ENCODE measurements at regions not wholly inside any gene's neighbourhood (a gene's known extent, or its start where the extent isn't known, plus 50 kb on each side); places are given as distances from the start of the nearest gene placed in this dataset.

DNA sequence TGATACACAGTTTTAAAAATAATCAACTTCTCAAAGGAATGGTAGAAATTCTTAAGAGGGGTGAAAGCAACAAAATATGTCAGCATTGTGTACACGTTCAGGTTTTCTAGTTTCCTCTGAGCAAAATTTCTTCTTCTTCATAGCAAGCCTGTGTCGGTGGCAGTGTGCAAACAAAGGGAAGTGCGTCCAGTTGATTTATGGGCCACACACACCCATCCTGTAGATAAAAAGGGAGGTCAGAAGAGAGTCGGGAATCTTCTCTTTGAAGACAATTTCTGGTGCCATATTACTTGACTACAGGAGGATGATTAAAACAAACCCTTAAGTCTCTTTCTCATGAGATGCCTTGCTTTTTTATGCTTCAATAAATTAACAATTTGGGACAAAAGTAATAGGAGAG, 484.1 kb upstream of the SALL1 start:
- no peak for DNase-seq (ENCODE audit: low read depth in 2 of 3, low spot score in 2 of 3)

DNA sequence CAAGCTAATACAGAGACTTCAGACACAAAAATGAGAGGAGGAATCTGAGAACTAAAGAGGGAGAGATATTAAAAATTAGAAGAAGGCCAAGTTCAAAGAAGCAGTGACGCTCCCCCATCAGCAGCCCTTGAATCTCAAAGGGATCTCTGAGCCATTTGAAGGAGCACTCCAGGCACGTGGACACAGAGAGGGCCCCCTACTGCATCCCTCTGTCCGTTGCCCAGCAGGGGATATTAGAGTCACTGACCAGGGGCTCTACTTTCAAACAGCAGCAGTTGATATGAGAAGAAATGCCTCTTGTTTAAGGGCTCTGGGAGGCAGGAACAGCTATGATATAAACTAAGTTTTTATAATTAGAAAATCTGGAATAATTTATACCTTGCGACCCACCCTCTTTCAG, 479.0 kb upstream of the SALL1 start:
- DNase-seq (ENCODE audit: low read depth in 2 of 3, low spot score in 2 of 3), result no peak

DNA sequence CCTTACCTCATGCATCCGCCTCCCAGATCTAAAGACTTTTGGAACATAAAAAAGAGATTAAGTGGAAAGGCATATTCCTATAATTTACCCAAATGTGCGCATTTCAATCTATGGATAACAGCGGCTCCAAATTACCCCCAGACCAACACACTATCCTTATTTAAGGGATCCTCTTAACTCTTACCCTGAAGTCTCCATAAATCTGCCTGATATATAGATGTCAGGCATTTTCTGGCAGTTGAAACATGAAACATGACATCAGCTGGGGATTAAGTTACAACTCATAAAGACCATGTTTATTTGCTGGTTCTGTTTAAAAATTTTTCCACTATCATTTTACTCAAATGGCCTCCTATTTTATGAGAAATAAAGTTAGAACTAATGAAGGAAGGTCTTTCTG, 478.5 kb upstream of the SALL1 start:
- no peak for DNase-seq (ENCODE audit: low read depth in 2 of 3, low spot score in 2 of 3)

DNA sequence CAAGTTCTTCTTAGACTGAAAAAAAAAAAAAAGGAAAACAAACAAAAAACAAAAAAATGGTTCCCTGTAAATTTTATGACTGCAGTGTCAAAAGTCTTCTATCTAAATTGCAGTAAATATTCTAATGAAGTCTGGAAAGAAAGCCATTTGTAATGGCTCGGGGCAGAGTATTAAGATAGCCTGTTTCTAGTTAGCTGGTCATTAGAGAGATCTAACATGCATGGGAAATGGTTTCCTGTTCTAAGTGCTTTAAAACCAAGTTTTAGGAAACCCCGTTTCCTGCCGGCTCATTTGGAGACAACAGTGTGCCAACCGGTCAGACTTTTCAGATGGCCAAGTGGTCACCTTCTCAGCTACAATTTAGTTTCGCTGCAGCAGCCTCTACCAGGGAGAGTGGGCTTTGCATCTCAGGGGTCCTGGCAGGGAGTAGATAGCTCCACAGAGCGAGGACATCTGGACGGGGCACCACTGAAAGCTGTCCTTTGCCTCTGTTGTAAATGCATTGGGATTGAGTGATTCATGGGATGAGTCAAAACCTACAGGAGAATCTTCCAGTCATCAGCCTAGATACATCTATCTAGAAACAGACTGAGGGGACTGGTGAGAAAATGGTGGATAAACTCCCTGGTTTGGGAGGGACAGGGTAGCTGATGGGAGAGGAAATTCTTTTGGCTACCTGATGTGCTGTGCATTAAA, 473.2 kb upstream of the SALL1 start:
- no peak for DNase-seq (ENCODE audit: low read depth in 2 of 3, low spot score in 2 of 3)

DNA sequence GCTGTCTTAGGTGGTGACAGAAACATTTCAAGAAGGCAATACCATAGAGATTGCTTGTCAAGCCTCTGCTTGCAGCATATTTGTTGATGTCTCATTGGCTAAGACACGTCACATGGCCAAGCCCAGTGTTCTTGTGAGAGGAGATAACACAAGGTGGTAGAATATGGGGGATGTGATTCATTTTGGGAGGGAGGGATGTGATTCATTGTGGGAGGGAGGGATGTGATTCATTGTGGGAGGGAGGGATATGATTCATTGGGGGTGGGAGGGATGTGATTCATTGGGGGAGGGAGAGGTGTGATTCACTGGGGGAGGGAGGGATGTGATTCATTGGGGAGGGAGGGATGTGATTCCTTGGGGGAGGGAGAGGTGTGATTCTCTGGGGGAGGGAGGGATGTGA, 470.5 kb upstream of the SALL1 start:
- DNase-seq (ENCODE audit: low read depth in 2 of 3, low spot score in 2 of 3), result no peak

DNA sequence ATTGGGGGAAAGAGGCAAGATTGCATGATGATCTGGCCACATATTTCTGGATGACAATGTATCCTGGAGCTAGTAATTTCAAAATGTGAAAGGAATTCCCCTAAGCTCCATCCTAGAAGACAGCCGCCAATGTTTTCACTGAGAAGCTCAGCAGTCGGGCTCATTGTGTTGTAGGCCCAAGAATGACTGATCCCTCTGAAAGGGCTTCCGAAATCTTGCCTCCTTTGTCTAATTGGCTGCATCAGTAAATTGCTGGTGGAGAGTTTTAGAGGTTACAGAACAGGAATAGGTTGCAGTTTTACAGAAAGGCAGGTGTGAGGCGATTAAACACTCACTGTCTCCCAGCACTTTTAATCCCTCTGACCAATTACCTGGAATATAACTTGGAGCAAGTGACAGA, 464.1 kb upstream of the SALL1 start:
- no peak for DNase-seq (ENCODE audit: low read depth in 2 of 3, low spot score in 2 of 3)

DNA sequence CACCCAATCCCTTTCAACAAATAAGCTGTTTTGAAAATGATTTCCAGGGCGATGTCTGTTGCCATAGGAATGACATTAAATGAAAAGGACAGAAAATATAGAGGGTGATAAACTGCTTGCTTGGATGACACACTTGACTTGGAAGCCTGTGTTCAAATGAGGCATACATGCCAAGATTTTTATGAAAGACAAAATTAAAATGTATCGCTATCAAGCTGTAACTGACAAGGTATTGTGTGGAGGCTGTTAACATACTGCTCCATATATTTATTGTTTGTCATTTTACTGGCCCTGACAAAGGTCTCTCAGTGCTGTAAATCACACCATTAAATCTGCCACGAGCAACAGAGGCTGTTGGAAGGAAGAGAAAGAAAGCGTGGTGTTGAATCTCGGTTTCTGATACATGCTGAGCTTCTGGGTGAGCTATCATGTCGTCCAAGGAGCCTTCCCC, 456.2 kb upstream of the SALL1 start:
- DNase-seq (ENCODE audit: low read depth in 2 of 3, low spot score in 2 of 3), result no peak

DNA sequence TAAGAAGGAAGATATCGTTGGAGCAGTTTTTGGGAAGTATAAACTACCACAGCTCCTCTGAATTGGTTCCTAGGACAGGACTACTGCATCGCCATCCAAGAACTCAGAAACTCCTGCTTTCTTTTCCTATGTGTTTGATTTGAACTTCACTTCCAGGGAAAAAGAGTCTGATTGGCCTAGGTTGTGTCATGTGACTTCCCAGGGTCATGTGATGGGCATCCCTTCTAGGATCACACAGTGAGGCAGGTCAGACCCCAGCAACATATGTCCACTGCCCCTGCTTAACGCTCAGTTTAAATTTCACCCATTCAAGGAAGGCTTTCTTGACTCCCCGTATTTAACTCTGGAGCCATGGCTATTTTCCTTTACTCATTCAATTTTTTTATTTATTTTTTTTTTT, 445.2 kb upstream of the SALL1 start:
- no peak for DNase-seq (ENCODE audit: low read depth in 2 of 3, low spot score in 2 of 3)

DNA sequence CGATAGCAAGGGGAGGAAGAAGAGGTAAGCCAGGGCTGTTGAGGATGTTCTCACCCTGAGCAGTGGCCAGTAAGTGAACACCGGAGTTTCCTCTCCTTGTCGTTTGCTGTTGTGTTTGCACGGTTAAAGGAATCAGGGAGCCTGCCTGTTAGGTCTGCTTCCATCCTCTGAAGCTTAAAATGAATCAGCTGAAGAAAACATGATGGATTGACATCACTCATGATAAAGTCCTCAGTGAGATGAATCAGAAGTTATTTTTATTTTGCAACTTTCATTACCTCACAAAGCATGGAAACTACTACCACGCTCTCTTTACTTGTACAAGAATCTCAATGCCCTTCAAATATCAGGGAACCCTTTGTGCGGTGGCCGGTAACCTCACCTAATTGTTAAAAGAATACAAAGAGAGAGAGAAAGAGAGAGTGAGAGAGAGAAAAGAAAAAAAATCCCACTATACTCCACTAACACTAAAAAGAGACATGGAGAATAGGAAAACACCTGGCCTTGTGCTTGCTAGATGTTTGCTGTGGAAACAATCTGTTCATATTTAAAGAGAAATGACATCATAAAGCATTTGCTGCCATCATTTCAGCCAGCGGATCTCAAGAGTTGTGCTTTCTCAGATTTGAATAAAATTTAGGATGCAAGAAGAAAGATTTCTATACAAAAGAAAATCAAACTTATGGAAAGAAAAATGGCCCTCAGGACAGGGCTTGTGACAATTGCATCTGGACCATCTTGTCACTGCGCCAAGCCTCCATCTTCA, 441.6 kb upstream of the SALL1 start:
- no peak for DNase-seq (ENCODE audit: low read depth in 2 of 3, low spot score in 2 of 3)

DNA sequence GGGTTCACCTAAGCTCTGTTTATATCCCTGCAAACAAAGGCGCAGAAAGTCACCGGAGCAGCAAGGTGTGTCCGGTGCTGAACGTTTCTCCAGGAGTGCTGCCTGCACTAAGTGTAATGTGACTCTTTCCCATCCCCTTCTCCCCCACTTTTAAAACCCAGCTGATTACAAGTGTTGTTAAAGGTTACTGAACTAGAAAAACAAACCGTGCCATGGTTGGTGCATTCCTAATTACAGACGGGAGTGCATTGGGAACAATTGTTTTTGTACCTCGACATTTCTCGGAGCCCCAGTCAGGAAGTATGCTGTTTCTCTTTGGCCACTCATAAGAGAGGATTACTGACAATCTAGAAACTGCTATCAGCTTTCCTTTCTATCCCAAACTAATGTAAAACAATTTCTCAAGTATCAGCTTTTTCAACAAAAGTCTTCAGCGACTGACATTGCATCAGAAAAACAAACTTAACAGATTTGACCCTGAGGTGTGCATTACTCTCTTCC, 441.0 kb upstream of the SALL1 start:
- no peak for DNase-seq (ENCODE audit: low read depth in 2 of 3, low spot score in 2 of 3)

DNA sequence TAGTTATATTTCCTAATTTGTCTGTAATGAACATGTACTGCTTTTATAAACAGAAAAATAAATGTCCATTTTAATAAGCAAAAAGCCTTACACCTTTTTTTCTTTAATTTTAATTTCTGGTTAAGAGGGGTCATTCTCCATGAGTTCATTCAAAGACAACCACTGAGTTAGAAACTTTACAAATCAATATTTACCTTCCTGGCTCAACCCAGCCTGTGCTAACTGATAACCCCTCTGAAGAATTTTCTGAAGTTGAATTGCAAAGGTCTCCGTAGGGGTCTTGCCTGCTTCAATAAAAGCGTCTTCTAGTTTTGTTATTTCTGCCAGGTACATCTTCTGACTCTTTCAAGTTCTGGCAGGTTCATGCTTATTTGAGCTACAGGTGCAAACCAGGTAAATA, 440.4 kb upstream of the SALL1 start:
- DNase-seq (ENCODE audit: low read depth in 2 of 3, low spot score in 2 of 3), result no peak

DNA sequence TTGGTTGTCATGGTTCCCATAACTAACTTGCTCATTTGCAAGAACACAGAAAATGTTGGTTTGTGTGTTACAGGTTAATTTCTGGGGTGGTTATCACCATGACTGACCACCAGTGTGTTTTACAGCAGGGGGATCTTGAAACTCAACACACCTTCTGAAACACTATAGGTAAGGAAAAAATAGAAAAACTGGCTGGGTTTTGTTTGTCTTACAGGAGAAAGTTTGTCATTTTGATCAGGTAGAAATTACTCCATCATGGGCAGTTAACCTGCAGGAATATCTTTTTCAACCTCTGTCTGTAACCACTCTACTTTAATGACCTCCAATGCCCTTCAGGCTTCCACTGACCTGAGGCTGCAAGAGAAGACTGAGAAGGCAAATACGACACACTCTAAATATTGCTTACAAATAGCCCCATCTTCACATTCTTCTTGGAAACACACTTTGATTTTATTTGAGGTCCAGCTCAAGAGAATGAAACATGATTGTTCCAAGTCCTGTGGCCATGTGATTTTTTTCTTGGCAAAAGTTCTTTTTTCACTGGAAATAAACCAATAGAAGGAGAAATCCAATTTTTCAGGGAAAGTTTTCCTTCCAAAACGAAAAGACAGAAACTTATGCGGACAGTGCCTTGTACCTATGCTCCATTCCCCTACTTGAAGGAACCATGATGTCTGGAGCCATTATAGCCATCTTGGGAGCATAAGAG, 428.7 kb upstream of the SALL1 start:
- DNase-seq (ENCODE audit: low read depth in 2 of 3, low spot score in 2 of 3), result no peak

DNA sequence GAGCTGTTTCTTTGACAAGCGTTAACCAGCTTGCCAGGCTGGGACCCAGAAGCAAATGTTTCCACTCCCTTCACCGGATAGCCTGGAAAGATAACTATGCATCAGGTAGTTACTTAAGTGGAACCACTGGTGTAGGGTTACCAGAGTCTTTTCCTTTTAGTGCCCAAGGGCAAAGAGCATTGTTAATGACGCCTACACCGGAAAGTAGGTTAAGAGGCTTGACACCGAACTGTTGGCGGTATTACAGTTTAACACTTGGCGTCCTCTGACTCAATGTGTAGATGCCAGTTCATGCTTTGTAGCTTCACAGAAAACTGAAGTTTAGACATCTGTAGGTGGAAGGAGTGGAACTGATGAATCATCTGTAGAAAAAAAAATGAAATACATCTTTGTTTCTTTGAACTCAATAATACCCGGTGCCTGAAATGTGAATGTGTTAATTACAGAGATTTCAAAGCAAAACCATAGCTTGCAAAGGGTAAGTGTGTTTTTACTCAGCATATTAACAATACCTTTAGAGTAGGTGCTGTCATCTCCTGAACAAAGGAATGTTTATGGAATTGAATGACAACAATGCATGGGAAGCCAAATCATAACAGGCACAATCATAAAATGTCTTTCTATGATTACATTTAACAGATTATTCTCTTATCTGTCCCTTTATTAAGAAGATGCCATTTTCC, 426.7 kb upstream of the SALL1 start:
- DNase-seq (ENCODE audit: low read depth in 2 of 3, low spot score in 2 of 3), result no peak

DNA sequence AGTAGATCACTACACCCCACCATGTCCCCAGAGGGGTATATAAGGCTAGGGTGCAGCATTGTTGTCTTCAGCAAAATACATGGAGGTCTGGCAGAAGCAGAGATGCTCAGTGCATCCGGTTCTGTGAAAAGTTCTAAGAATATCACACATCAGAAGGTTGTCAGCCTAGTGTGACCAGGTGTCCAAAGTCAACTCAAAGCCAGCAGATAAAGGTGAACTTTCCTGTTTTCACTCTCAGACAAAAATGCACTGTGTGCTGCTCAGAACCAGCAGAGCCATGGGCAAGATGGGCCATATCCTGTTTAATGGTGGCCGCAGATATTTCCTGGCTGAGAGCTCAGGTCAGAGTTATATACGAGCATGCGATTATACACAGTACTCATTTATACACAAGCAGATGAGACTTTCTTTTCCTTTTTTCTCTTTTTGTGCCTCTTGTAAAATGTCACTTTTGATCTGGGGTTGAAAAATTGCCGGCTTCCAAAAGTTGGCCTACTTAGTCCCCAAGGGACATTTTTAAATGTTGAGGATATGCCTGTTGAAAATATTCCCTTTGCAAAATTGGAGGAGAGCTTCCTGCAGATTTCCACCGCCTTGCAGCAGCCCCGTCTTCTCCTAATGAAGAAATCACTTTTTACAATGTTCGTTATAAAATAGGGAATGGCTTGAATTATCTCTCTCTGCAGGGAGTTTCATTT, 425.6 kb upstream of the SALL1 start:
- no peak for DNase-seq (ENCODE audit: low read depth in 2 of 3, low spot score in 2 of 3)

DNA sequence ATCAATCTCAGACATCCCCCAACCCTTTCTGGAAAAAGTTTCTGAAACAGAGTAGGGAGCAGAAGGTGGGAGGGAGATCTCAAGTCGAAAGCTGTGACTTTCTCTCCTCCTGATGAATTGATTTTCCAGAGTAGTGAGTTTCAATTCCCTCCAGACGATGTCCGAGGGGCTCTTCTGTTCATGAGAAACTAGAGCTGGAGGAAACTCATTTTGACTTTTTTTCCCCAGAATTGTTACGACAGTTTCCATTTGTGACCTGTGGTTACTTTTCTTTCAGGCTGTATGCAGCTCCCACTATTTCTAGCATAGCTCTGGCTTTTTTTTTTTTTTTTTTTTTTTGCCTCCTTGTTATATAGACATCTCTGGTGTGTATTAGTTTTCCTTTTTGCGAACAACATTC, 422.1 kb upstream of the SALL1 start:
- no peak for DNase-seq (ENCODE audit: low read depth in 2 of 3, low spot score in 2 of 3)

DNA sequence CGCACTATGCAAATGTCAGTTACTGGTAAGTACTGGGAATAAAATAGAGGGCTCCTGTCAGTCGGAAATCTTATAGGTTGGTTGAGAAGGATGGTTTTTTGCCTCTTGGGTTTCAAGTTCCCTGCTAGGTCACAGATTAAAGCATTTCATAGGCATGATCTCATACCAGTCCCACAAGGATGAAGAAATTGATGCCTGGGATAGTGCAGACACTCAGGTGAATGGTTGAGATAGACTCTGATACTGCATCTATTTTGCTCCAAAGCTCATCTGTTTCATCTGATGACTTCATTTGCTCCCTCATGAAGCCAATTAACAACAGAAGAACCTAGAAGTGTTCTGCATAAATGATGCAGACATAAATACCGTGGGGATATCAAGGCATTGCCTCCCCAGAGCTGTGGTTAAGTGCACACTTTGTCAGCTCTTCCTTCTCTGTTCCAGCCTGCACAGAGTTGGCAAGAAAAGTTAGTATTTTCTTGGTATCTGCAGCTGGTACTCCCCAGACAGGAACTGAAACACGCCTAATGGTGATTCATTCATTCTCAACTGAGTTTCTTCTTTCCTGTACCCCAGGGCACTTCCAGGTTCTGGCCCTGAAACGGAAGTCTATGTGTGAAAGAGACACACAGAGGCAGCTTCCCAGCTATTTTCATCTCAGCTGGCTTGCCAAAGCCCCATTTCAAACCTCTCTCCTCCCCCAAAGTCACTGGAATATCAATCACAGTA, 418.3 kb upstream of the SALL1 start:
- no peak for DNase-seq (ENCODE audit: low read depth in 2 of 3, low spot score in 2 of 3)

DNA sequence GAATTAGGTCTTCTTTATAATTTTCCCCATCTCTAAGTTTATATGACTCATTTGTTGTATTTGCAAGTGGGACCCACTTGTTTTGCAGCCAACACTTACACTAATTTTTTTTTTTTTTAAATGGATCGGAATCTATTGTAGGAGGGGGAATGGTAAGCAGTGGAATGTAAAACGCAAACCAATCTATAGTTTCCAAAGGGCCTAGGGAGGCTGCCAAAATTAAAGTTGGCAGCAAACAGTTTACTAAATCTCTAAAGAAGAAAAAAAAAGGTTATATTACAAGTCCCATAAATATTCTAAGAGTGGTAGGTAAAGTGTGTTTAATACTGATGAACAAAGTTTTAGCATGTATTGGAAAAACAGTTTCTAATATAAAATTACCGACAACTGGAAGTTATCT, 416.8 kb upstream of the SALL1 start:
- no peak for DNase-seq (ENCODE audit: low read depth in 2 of 3, low spot score in 2 of 3)

DNA sequence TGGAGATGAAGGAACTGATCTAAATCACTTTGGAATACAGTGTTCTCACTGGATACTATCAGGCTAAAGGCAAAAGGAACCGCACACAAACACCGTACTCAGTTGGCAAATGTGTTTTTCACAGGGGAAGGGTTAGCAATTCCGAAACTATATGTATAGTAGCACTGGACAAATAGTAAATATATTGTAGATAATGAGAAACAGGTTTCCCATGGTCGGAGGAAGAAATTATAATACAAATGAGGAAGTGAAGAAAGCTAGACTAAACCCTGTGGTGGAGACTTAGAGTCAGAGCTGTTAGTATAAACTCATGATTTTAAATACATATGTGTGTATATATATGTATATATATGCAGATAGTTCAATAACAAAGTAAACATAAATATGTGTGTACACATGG, 414.1 kb upstream of the SALL1 start:
- DNase-seq (ENCODE audit: low read depth in 2 of 3, low spot score in 2 of 3), result no peak

DNA sequence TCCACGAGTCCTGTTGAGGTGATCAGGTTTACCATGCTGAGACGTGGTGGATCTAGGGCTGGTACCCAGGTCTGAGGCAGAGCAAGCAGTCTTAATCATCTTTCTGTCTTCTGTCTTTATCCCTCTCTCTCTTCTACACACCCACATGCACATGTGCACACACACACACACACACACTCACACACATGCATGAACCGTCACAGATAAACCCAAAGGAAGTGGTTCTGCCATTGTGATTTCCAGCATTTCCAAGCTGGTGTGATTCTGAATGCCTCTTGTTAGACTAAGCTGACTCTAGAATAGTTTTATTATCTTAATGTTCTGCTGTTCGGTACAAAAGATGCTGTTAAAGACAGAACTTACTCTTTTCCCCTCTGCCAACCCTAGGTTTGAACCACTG, 411.8 kb upstream of the SALL1 start:
- peak in 1 of 3 donors; percentile 1 for DNase-seq (ENCODE audit: low read depth in 2 of 3, low spot score in 2 of 3)

DNA sequence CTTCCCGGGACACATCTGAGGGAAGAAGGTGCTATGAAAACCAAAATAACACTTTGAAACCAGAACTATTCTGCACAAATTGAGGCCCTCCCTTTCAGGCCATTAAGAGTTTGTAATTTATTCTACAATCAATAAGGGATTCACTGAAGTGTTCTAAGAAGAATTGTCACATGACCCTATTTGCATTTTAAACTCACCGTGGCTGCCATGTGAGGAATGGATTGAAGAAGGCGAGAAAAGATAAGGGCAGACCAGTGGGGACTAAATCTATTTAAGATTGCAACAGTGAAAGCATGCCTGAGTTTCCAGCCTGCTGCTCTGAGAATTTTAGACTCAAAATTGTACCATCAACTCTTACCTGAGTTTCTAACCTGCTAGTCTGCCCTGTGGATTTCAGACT, 408.8 kb upstream of the SALL1 start:
- no peak for DNase-seq (ENCODE audit: low read depth in 2 of 3, low spot score in 2 of 3)
